WTC11 (cell line): ENCODE measurements at regions not wholly inside any gene's neighbourhood (a gene's known extent, or its start where the extent isn't known, plus 50 kb on each side); places are given as distances from the start of the nearest gene placed in this dataset.

ENCODE experiments used
- ATAC-seq: fragments of 200-7000 bp; cut with Tn5 transposase; 2 replicates; pipeline ENCODE4 v1.10.0; 2021; ENCODE audit warnings: mild to moderate bottlenecking, moderate library complexity
- CTCF ChIA-PET: fragments of 300-600 bp; sonication (Branson Sonifier 250); formaldehyde crosslinking; loops from one replicate; lab custom pipeline; 2021; ENCODE audit warnings: antibody characterized with exemption; lab: Charles Lee
- POLR2A ChIA-PET: fragments of 350-600 bp; sonication (Branson Sonifier 250); formaldehyde crosslinking; loops from one replicate; lab custom pipeline; 2021; ENCODE audit warnings: antibody characterized with exemption; lab: Charles Lee
- DNase-seq: peaks from one replicate; pipeline ENCODE4 v3.0.0; 2021; ENCODE audit warnings: low spot score
- H3K27ac Mint-ChIP-seq: 2 replicates; pipeline ENCODE4 v1.8.0; 2021; ENCODE audit warnings: mixed read lengths
- H3K27me3 Mint-ChIP-seq: 2 replicates; pipeline ENCODE4 v1.8.0; 2021; ENCODE audit warnings: low read depth, mild to moderate bottlenecking, moderate library complexity, mixed read lengths
- H3K36me3 Mint-ChIP-seq: 2 replicates; pipeline ENCODE4 v1.8.0; 2021; ENCODE audit warnings: mixed read lengths
- H3K4me1 Mint-ChIP-seq: 2 replicates; pipeline ENCODE4 v1.8.0; 2022; ENCODE audit warnings: mixed read lengths
- H3K4me3 Mint-ChIP-seq: 2 replicates; pipeline ENCODE4 v1.8.0; 2021; ENCODE audit warnings: mild to moderate bottlenecking, moderate library complexity, mixed read lengths
- H3K9me3 Mint-ChIP-seq: 2 replicates; pipeline ENCODE4 v1.8.0; 2021; ENCODE audit warnings: mixed read lengths
- ATF1 ChIP-seq: sonication (generic); formaldehyde crosslinking; IDR thresholded peaks from 2 replicates; pipeline ENCODE4 v1.8.1; 2023; ENCODE audit warnings: mild to moderate bottlenecking, moderate library complexity, missing genetic modification reagents
- CBFB ChIP-seq: sonication (generic); formaldehyde crosslinking; IDR thresholded peaks from 2 replicates; pipeline ENCODE4 v1.8.1; 2022; ENCODE audit warnings: mild to moderate bottlenecking, low read depth, missing genetic modification reagents
- CDX4 ChIP-seq: fragments of 250-450 bp; sonication (Bioruptor Pico); IDR thresholded peaks from 2 replicates; pipeline ENCODE4 v1.9.0; 2021; ENCODE audit warnings: moderate library complexity, mild to moderate bottlenecking, inconsistent platforms, borderline replicate concordance
- ELF4 ChIP-seq: sonication (generic); formaldehyde crosslinking; IDR thresholded peaks from 2 replicates; pipeline ENCODE4 v1.8.1; 2022; ENCODE audit warnings: low read depth, mild to moderate bottlenecking, moderate library complexity, missing genetic modification reagents
- FOXK1 ChIP-seq: sonication (generic); formaldehyde crosslinking; IDR thresholded peaks from 2 replicates; pipeline ENCODE4 v1.8.0; 2022; ENCODE audit warnings: mild to moderate bottlenecking, moderate library complexity, missing genetic modification reagents
- FOXP4 ChIP-seq: sonication (generic); formaldehyde crosslinking; IDR thresholded peaks from 2 replicates; pipeline ENCODE4 v1.8.0; 2022; ENCODE audit warnings: mild to moderate bottlenecking, missing genetic modification reagents
- NFE2L1 ChIP-seq: sonication (generic); formaldehyde crosslinking; IDR thresholded peaks from 2 replicates; pipeline ENCODE4 v1.8.1; 2023; ENCODE audit warnings: missing genetic modification reagents
- NR1H2 ChIP-seq: sonication (generic); formaldehyde crosslinking; IDR thresholded peaks from 2 replicates; pipeline ENCODE4 v1.9.0; 2021; ENCODE audit warnings: mild to moderate bottlenecking, moderate library complexity, missing genetic modification reagents
- SOX15 ChIP-seq: fragments of 250-450 bp; sonication (Bioruptor Pico); IDR thresholded peaks from 2 replicates; pipeline ENCODE4 v1.9.0; 2021; ENCODE audit warnings: mild to moderate bottlenecking
- TEAD4 ChIP-seq: sonication (generic); formaldehyde crosslinking; IDR thresholded peaks from 2 replicates; pipeline ENCODE4 v1.8.0; 2022; ENCODE audit warnings: mild to moderate bottlenecking, missing genetic modification reagents
- ZMAT4 ChIP-seq: fragments of 250-450 bp; sonication (Bioruptor Pico); IDR thresholded peaks from 2 replicates; pipeline ENCODE4 v1.9.0; 2021; ENCODE audit warnings: mild to moderate bottlenecking
- ZNF232 ChIP-seq: sonication (generic); formaldehyde crosslinking; IDR thresholded peaks from 2 replicates; pipeline ENCODE4 v1.8.0; 2022; ENCODE audit warnings: mild to moderate bottlenecking, missing genetic modification reagents
- TF ChIP-seq, protein P1 (sequence below): fragments of 250-450 bp; sonication (Bioruptor Pico); IDR thresholded peaks from 2 replicates; pipeline ENCODE4 v1.9.0; 2021; ENCODE audit warnings: mild to moderate bottlenecking
- TF ChIP-seq, protein P2 (sequence below): sonication (generic); formaldehyde crosslinking; conservative IDR thresholded peaks from 2 replicates; pipeline ENCODE4 v1.8.1; 2023; ENCODE audit warnings: mild to moderate bottlenecking, low read depth, missing genetic modification reagents, moderate library complexity
- TF ChIP-seq, protein P3 (sequence below): sonication (generic); formaldehyde crosslinking; IDR thresholded peaks from 2 replicates; pipeline ENCODE4 v1.8.0; 2023; ENCODE audit warnings: mild to moderate bottlenecking, missing genetic modification reagents
- TF ChIP-seq, protein P4 (sequence below): sonication (generic); formaldehyde crosslinking; IDR thresholded peaks from 2 replicates; pipeline ENCODE4 v1.8.1; 2022; ENCODE audit warnings: low read depth, missing genetic modification reagents, borderline replicate concordance
- TF ChIP-seq, protein P5 (sequence below): sonication (generic); formaldehyde crosslinking; IDR thresholded peaks from 2 replicates; pipeline ENCODE4 v1.8.1; 2023; ENCODE audit warnings: mild to moderate bottlenecking, missing genetic modification reagents, moderate library complexity

- Mint-ChIP-seq H3K27me3 (no peaks in the 10 kb centered on the region), H3K4me3 (no peak overlapping the region), H3K27ac (no peak overlapping the region), H3K9me3 (no peaks in the 10 kb centered on the region), H3K36me3 (no peaks in the 10 kb centered on the region), H3K4me1 (peaks cover 15% of the 10 kb centered on the region)
- CTCF ChIA-PET: no interaction called here
- TF ChIP-seq, protein P1, sequence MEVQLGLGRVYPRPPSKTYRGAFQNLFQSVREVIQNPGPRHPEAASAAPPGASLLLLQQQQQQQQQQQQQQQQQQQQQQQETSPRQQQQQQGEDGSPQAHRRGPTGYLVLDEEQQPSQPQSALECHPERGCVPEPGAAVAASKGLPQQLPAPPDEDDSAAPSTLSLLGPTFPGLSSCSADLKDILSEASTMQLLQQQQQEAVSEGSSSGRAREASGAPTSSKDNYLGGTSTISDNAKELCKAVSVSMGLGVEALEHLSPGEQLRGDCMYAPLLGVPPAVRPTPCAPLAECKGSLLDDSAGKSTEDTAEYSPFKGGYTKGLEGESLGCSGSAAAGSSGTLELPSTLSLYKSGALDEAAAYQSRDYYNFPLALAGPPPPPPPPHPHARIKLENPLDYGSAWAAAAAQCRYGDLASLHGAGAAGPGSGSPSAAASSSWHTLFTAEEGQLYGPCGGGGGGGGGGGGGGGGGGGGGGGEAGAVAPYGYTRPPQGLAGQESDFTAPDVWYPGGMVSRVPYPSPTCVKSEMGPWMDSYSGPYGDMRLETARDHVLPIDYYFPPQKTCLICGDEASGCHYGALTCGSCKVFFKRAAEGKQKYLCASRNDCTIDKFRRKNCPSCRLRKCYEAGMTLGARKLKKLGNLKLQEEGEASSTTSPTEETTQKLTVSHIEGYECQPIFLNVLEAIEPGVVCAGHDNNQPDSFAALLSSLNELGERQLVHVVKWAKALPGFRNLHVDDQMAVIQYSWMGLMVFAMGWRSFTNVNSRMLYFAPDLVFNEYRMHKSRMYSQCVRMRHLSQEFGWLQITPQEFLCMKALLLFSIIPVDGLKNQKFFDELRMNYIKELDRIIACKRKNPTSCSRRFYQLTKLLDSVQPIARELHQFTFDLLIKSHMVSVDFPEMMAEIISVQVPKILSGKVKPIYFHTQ (CRISPR knock-in tag): no peak
- TF ChIP-seq TEAD4 (no peak), FOXP4 (no peak), SOX15 (CRISPR knock-in tag) (no peak), ZMAT4 (CRISPR knock-in tag) (no peak), NFE2L1 (CRISPR knock-in tag) (no peak)
- TF ChIP-seq, protein P2, sequence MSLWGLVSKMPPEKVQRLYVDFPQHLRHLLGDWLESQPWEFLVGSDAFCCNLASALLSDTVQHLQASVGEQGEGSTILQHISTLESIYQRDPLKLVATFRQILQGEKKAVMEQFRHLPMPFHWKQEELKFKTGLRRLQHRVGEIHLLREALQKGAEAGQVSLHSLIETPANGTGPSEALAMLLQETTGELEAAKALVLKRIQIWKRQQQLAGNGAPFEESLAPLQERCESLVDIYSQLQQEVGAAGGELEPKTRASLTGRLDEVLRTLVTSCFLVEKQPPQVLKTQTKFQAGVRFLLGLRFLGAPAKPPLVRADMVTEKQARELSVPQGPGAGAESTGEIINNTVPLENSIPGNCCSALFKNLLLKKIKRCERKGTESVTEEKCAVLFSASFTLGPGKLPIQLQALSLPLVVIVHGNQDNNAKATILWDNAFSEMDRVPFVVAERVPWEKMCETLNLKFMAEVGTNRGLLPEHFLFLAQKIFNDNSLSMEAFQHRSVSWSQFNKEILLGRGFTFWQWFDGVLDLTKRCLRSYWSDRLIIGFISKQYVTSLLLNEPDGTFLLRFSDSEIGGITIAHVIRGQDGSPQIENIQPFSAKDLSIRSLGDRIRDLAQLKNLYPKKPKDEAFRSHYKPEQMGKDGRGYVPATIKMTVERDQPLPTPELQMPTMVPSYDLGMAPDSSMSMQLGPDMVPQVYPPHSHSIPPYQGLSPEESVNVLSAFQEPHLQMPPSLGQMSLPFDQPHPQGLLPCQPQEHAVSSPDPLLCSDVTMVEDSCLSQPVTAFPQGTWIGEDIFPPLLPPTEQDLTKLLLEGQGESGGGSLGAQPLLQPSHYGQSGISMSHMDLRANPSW (CRISPR knock-in tag): no peak
- DNase-seq: no peak
- POLR2A ChIA-PET: no interaction called here
- no peak for ATAC-seq
These were observed 91.1 kb upstream of the ARID2 start for GRCh38 chr12:45638386-45638785.

GRCh38 chr12:45644541-45644940 lies 85.0 kb upstream of the ARID2 start:
- CTCF ChIA-PET: interaction anchor here (1.7 kb wide), 1 partner anchor 84 kb away, joined by 5 read pairs; no protein-coding TSS in a partner anchor
- POLR2A ChIA-PET: no interaction called here
- no peak for DNase-seq
- Mint-ChIP-seq H3K27me3 (no peaks in the 10 kb centered on the region), H3K27ac (peak overlapping the region; percentile 19), H3K36me3 (no peaks in the 10 kb centered on the region), H3K4me3 (no peak overlapping the region), H3K4me1 (peaks cover 17% of the 10 kb centered on the region), H3K9me3 (no peaks in the 10 kb centered on the region)
- peak; percentile 47 for ATAC-seq
- TF ChIP-seq ELF4: no peak
- TF ChIP-seq, protein P3, sequence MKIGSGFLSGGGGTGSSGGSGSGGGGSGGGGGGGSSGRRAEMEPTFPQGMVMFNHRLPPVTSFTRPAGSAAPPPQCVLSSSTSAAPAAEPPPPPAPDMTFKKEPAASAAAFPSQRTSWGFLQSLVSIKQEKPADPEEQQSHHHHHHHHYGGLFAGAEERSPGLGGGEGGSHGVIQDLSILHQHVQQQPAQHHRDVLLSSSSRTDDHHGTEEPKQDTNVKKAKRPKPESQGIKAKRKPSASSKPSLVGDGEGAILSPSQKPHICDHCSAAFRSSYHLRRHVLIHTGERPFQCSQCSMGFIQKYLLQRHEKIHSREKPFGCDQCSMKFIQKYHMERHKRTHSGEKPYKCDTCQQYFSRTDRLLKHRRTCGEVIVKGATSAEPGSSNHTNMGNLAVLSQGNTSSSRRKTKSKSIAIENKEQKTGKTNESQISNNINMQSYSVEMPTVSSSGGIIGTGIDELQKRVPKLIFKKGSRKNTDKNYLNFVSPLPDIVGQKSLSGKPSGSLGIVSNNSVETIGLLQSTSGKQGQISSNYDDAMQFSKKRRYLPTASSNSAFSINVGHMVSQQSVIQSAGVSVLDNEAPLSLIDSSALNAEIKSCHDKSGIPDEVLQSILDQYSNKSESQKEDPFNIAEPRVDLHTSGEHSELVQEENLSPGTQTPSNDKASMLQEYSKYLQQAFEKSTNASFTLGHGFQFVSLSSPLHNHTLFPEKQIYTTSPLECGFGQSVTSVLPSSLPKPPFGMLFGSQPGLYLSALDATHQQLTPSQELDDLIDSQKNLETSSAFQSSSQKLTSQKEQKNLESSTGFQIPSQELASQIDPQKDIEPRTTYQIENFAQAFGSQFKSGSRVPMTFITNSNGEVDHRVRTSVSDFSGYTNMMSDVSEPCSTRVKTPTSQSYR: no peak
- no peak for TF ChIP-seq FOXK1 (CRISPR knock-in tag)
- TF ChIP-seq, protein P4, sequence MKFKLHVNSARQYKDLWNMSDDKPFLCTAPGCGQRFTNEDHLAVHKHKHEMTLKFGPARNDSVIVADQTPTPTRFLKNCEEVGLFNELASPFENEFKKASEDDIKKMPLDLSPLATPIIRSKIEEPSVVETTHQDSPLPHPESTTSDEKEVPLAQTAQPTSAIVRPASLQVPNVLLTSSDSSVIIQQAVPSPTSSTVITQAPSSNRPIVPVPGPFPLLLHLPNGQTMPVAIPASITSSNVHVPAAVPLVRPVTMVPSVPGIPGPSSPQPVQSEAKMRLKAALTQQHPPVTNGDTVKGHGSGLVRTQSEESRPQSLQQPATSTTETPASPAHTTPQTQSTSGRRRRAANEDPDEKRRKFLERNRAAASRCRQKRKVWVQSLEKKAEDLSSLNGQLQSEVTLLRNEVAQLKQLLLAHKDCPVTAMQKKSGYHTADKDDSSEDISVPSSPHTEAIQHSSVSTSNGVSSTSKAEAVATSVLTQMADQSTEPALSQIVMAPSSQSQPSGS (CRISPR knock-in tag): no peak
- no peak for TF ChIP-seq FOXP4
- no peak for TF ChIP-seq NR1H2 (CRISPR knock-in tag)
- no peak for TF ChIP-seq CBFB (CRISPR knock-in tag)
- TF ChIP-seq ZNF232 (CRISPR knock-in tag): no peak
- no peak for TF ChIP-seq ATF1 (CRISPR knock-in tag)
- TF ChIP-seq TEAD4: no peak
- no peak for TF ChIP-seq NFE2L1 (CRISPR knock-in tag)
- TF ChIP-seq, protein P5, sequence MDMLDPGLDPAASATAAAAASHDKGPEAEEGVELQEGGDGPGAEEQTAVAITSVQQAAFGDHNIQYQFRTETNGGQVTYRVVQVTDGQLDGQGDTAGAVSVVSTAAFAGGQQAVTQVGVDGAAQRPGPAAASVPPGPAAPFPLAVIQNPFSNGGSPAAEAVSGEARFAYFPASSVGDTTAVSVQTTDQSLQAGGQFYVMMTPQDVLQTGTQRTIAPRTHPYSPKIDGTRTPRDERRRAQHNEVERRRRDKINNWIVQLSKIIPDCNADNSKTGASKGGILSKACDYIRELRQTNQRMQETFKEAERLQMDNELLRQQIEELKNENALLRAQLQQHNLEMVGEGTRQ (CRISPR knock-in tag): no peak
- TF ChIP-seq CDX4: no peak
